Spleen (tissue), 7 donors: ENCODE measurements at regions not wholly inside any gene's neighbourhood (a gene's known extent, or its start where the extent isn't known, plus 50 kb on each side); places are given as distances from the start of the nearest gene placed in this dataset.

Experiments used
- CTCF ChIP-seq, 11 experiments: fragments of 200-600 bp in 7 of 11; fragments of 450-650 bp in 4 of 11; sonication (generic) in 4 of 11; IDR thresholded peaks in 8 of 11; conservative IDR thresholded peaks in 3 of 11; 1 replicate in 7 of 11; 2 replicates in 4 of 11; pipeline versions ENCODE4 v1.4.0 to v1.8.0; 2016 to 2021; ENCODE audit warnings: antibody characterized with exemption in 11 of 11, inconsistent platforms in 4 of 11, mild to moderate bottlenecking in 1 of 11
- POLR2A ChIP-seq, 3 donors: fragments of 450-650 bp; IDR thresholded peaks; one replicate each; pipeline ENCODE4 v1.5.1; 2017; ENCODE audit warnings: antibody characterized with exemption in 3 of 3, mild to moderate bottlenecking in 1 of 3
- POLR2AphosphoS5 ChIP-seq, 3 donors: sonication (generic); formaldehyde crosslinking; IDR thresholded peaks; one replicate each; pipeline ENCODE4 v1.5.1; 2017; ENCODE audit warnings: antibody characterized with exemption in 3 of 3
- donor health status: DM: no; HTN: no; CAD: no; lungs with moderate emphysema.
- donor health status: DM: no; HTN: no; CAD: no.
- donor health status: DM: no; HTN: no; CAD: no.

DNA sequence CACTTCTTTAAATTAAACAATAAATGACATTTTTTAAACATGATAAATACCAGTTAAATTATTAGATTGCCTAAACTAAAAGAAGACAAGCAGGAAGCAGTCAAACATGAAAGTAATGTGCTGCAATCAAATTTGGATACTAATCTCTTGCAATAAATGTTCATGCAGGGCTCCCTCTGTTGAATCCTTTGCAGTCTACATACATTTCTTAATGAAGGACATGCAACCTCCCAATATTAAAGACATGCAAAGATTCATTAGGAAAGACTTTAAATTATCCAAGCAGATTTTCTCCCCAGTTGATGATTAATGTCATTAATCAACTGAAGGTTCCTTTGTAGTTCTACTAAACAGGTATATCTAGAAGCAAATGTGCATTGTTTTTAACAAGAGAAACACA, 245.4 kb downstream of the ZIC4 start:
- TF ChIP-seq POLR2AphosphoS5 (IDR thresholded peaks at IDR 0.05) (no peak), CTCF (IDR thresholded peaks at IDR 0.05 in 8 of 11, conservative IDR thresholded peaks at IDR 0.05 in 3 of 11) (no peak), POLR2A (IDR thresholded peaks at IDR 0.05) (no peak)
